ENCODE measurements at regions not wholly inside any gene's neighbourhood (a gene's known extent, or its start where the extent isn't known, plus 50 kb on each side); places are given as distances from the start of the nearest gene placed in this dataset.

DNA sequence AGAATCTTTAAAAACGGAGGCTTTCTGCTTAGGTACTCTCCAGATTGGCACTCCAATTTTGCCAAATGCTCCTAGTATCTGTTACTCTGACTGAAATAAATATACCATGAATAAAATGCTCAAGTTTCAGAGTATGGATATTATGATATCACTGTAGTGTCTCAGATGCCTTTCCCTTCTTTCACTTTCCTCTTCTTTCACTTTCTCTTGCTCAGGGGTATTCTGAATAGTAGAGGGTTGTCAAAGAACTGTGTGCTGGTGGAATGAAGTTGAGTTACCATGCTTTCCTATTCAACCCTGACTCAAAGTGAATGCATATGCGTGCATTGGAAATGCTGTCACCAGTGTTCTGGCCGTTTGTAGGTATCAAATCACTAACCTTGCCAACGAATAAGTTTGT lies 1015.2 kb upstream of the FANCL start:
- ATAC-seq = no peak
- Histone ChIP-seq H3K9ac (ENCODE audit: control insufficient read depth, insufficient read depth, low read length) (no peak overlapping the region), H3K4me3 (no peak overlapping the region), H3K79me2 (ENCODE audit: control insufficient read depth, insufficient read depth, low read length) (no peaks in the 10 kb centered on the region), H3K4me1 (ENCODE audit: control insufficient read depth, insufficient read depth, low read length) (no peaks in the 10 kb centered on the region), H2AFZ (ENCODE audit: control insufficient read depth, low read depth, low read length) (no peak overlapping the region), H4K20me1 (ENCODE audit: control insufficient read depth, insufficient read depth) (no peaks in the 10 kb centered on the region), H3K9me3 (replicated peaks; ENCODE audit: control insufficient read depth, insufficient read depth, low read length) (no peaks in the 10 kb centered on the region), H3K27ac (ENCODE audit: control insufficient read depth, insufficient read depth) (no peak overlapping the region), H3K4me2 (ENCODE audit: control insufficient read depth, insufficient read depth) (no peak overlapping the region), H3K36me3 (ENCODE audit: control insufficient read depth in 2 of 2, insufficient read depth in 2 of 2, low read length in 1 of 2) (no peaks in the 10 kb centered on the region), H3K27me3 (replicated peaks in 1 of 2; ENCODE audit: control insufficient read depth in 2 of 2, insufficient read depth in 2 of 2, low read length in 1 of 2) (no peaks in the 10 kb centered on the region)
- ChIA-PET CTCF (no interaction called here), SMC1A (ENCODE audit: uncharacterized antibody, unreplicated experiment) (no interaction called here), RAD21 (ENCODE audit: unreplicated experiment) (no interaction called here), POLR2A (no interaction called here)
- no peak for FAIRE-seq
- TF ChIP-seq HDAC6 (IDR thresholded peaks at IDR 0.05; ENCODE audit: unreplicated experiment) = no peak
- no peak for TF ChIP-seq TARDBP (IDR thresholded peaks at IDR 0.05; ENCODE audit: borderline replicate concordance)
- TF ChIP-seq MYB (IDR thresholded peaks at IDR 0.05; ENCODE audit: borderline replicate concordance, low read depth, low read length) = no peak
- intact Hi-C loops (cut with micrococcal nuclease; ENCODE audit: unreplicated experiment) = no loop called here
- WGBS (ENCODE audit: insufficient coverage, insufficient replicate concordance, low lambda C conversion rate, missing lambda C conversion rate) = 16% methylated on average over 4 of the region's 4 CpGs
- in situ Hi-C loops (cut with MboI) = no loop called here
- no peak for DNase-seq (ENCODE audit: low read depth, low spot score)
- BruUV-seq (replicated peaks) = no TSS peak

DNA sequence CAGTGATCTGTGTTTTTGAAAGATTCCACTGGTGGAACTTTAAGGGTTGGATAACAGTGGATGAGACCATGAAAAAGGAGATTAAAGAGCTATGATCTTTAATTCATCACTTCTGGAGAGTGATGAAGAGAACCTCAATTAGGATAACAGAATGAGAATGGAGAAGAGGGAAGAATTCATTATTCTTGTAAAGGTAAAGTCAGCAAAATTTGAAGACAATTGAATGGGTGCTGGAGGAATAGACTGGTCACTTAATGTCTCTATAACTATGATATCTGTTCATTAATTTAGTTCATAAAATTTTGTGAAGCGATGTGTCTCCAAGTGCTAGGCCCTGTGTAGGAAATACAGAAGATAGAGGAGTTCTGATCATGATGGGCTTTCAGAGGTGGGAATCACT lies 1013.2 kb upstream of the FANCL start:
- BruUV-seq (replicated peaks) = no TSS peak
- 0% methylated on average over 1 of the region's 1 CpG for WGBS (ENCODE audit: insufficient coverage, insufficient replicate concordance, low lambda C conversion rate, missing lambda C conversion rate)
- TF ChIP-seq, protein P1, sequence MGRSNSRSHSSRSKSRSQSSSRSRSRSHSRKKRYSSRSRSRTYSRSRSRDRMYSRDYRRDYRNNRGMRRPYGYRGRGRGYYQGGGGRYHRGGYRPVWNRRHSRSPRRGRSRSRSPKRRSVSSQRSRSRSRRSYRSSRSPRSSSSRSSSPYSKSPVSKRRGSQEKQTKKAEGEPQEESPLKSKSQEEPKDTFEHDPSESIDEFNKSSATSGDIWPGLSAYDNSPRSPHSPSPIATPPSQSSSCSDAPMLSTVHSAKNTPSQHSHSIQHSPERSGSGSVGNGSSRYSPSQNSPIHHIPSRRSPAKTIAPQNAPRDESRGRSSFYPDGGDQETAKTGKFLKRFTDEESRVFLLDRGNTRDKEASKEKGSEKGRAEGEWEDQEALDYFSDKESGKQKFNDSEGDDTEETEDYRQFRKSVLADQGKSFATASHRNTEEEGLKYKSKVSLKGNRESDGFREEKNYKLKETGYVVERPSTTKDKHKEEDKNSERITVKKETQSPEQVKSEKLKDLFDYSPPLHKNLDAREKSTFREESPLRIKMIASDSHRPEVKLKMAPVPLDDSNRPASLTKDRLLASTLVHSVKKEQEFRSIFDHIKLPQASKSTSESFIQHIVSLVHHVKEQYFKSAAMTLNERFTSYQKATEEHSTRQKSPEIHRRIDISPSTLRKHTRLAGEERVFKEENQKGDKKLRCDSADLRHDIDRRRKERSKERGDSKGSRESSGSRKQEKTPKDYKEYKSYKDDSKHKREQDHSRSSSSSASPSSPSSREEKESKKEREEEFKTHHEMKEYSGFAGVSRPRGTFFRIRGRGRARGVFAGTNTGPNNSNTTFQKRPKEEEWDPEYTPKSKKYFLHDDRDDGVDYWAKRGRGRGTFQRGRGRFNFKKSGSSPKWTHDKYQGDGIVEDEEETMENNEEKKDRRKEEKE (IDR thresholded peaks at IDR 0.05) = no peak
- TF ChIP-seq, protein P2, sequence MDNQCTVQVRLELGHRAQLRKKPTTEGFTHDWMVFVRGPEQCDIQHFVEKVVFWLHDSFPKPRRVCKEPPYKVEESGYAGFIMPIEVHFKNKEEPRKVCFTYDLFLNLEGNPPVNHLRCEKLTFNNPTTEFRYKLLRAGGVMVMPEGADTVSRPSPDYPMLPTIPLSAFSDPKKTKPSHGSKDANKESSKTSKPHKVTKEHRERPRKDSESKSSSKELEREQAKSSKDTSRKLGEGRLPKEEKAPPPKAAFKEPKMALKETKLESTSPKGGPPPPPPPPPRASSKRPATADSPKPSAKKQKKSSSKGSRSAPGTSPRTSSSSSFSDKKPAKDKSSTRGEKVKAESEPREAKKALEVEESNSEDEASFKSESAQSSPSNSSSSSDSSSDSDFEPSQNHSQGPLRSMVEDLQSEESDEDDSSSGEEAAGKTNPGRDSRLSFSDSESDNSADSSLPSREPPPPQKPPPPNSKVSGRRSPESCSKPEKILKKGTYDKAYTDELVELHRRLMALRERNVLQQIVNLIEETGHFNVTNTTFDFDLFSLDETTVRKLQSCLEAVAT (IDR thresholded peaks at IDR 0.05) = no peak
- TF ChIP-seq SUZ12 (IDR thresholded peaks at IDR 0.05; ENCODE audit: unreplicated experiment) (no peak), CHD4 (IDR thresholded peaks at IDR 0.05) (no peak), HDAC2 (IDR thresholded peaks at IDR 0.05) (no peak), BMI1 (IDR thresholded peaks at IDR 0.05; ENCODE audit: borderline replicate concordance) (no peak), TCF12 (IDR thresholded peaks at IDR 0.05; ENCODE audit: low read depth, low read length) (no peak)
- TF ChIP-seq, protein P3, sequence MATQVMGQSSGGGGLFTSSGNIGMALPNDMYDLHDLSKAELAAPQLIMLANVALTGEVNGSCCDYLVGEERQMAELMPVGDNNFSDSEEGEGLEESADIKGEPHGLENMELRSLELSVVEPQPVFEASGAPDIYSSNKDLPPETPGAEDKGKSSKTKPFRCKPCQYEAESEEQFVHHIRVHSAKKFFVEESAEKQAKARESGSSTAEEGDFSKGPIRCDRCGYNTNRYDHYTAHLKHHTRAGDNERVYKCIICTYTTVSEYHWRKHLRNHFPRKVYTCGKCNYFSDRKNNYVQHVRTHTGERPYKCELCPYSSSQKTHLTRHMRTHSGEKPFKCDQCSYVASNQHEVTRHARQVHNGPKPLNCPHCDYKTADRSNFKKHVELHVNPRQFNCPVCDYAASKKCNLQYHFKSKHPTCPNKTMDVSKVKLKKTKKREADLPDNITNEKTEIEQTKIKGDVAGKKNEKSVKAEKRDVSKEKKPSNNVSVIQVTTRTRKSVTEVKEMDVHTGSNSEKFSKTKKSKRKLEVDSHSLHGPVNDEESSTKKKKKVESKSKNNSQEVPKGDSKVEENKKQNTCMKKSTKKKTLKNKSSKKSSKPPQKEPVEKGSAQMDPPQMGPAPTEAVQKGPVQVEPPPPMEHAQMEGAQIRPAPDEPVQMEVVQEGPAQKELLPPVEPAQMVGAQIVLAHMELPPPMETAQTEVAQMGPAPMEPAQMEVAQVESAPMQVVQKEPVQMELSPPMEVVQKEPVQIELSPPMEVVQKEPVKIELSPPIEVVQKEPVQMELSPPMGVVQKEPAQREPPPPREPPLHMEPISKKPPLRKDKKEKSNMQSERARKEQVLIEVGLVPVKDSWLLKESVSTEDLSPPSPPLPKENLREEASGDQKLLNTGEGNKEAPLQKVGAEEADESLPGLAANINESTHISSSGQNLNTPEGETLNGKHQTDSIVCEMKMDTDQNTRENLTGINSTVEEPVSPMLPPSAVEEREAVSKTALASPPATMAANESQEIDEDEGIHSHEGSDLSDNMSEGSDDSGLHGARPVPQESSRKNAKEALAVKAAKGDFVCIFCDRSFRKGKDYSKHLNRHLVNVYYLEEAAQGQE (IDR thresholded peaks at IDR 0.05; ENCODE audit: low read depth, low read length) = no peak

More for the DNA sequence above, 1013.2 kb upstream of the FANCL start:
- Histone ChIP-seq H3K36me3 (ENCODE audit: control insufficient read depth in 2 of 2, insufficient read depth in 2 of 2, low read length in 1 of 2) (no peaks in the 10 kb centered on the region), H2AFZ (ENCODE audit: control insufficient read depth, low read depth, low read length) (no peak overlapping the region), H3K4me3 (no peak overlapping the region), H4K20me1 (ENCODE audit: control insufficient read depth, insufficient read depth) (no peaks in the 10 kb centered on the region), H3K9me3 (replicated peaks; ENCODE audit: control insufficient read depth, insufficient read depth, low read length) (no peaks in the 10 kb centered on the region), H3K79me2 (ENCODE audit: control insufficient read depth, insufficient read depth, low read length) (no peaks in the 10 kb centered on the region), H3K27ac (ENCODE audit: control insufficient read depth, insufficient read depth) (no peak overlapping the region), H3K4me1 (ENCODE audit: control insufficient read depth, insufficient read depth, low read length) (no peaks in the 10 kb centered on the region), H3K27me3 (replicated peaks in 1 of 2; ENCODE audit: control insufficient read depth in 2 of 2, insufficient read depth in 2 of 2, low read length in 1 of 2) (no peaks in the 10 kb centered on the region), H3K4me2 (ENCODE audit: control insufficient read depth, insufficient read depth) (no peak overlapping the region), H3K9ac (ENCODE audit: control insufficient read depth, insufficient read depth, low read length) (no peak overlapping the region)
- RAD21 ChIA-PET (ENCODE audit: unreplicated experiment) = no interaction called here
- POLR2A ChIA-PET = no interaction called here
- ATAC-seq (no peak), DNase-seq (ENCODE audit: low read depth, low spot score) (no peak), FAIRE-seq (no peak)
- in situ Hi-C loops (cut with MboI) = no loop called here
- intact Hi-C loops (cut with micrococcal nuclease; ENCODE audit: unreplicated experiment) = no loop called here
- CTCF ChIA-PET = no interaction called here
- SMC1A ChIA-PET (ENCODE audit: uncharacterized antibody, unreplicated experiment) = no interaction called here

Data from GM12878 (cell line).